NCI-H345 treated with DMSO at 0.1 percent for 48 hours (cell line): ENCODE measurements at regions not wholly inside any gene's neighbourhood (a gene's known extent, or its start where the extent isn't known, plus 50 kb on each side); places are given as distances from the start of the nearest gene placed in this dataset.

Source experiments
- DNase-seq: peaks from one replicate; lab custom pipeline; 2025; ENCODE audit not compliant: unreplicated experiment; lab: John Stamatoyannopoulos, UW

- no peak for DNase-seq
These were observed 188.5 kb downstream of the HLX start for GRCh38 chr1:221067721-221068120.

GRCh38 chr1:221069178-221069903 is 190.1 kb downstream of the HLX start:
- DNase-seq: no peak

- DNase-seq: no peak
These were observed 190.7 kb downstream of the HLX start for GRCh38 chr1:221069986-221070385.

- no peak for DNase-seq
These were observed 192.5 kb downstream of the HLX start for GRCh38 chr1:221071777-221072176.

GRCh38 chr1:221072214-221072613 is 193.0 kb downstream of the HLX start:
- no peak for DNase-seq

- DNase-seq: no peak
These were observed 195.1 kb downstream of the HLX start for GRCh38 chr1:221074332-221074731.

GRCh38 chr1:221075911-221076310 is 196.7 kb downstream of the HLX start:
- no peak for DNase-seq

GRCh38 chr1:221076391-221076811 is 197.2 kb downstream of the HLX start:
- DNase-seq: no peak

GRCh38 chr1:221078260-221078965 is 199.2 kb downstream of the HLX start:
- DNase-seq: no peak

GRCh38 chr1:221083902-221084301 is 204.7 kb downstream of the HLX start:
- no peak for DNase-seq

GRCh38 chr1:221084681-221085080 is 205.4 kb downstream of the HLX start:
- DNase-seq: no peak

- no peak for DNase-seq
These were observed 206.6 kb downstream of the HLX start for GRCh38 chr1:221085701-221086375.

- no peak for DNase-seq
These were observed 208.7 kb downstream of the HLX start for GRCh38 chr1:221087919-221088318.

GRCh38 chr1:221089273-221089672 is 210.0 kb downstream of the HLX start:
- no peak for DNase-seq

GRCh38 chr1:221089803-221090202 is 210.6 kb downstream of the HLX start:
- no peak for DNase-seq

GRCh38 chr1:221093903-221094791 is 214.9 kb downstream of the HLX start:
- no peak for DNase-seq

GRCh38 chr1:221097479-221098281 is 218.4 kb downstream of the HLX start:
- DNase-seq: no peak

- no peak for DNase-seq
These were observed 219.5 kb downstream of the HLX start for GRCh38 chr1:221098471-221099405.
